Progenitor cell of endocrine pancreas (in vitro differentiated cells): ENCODE measurements at regions not wholly inside any gene's neighbourhood (a gene's known extent, or its start where the extent isn't known, plus 50 kb on each side); places are given as distances from the start of the nearest gene placed in this dataset.

Experiments used
- DNase-seq: peaks from one replicate; pipeline ENCODE4 v3.0.0; 2021; ENCODE audit warnings: low spot score; ENCODE audit not compliant: unreplicated experiment
- H3K27ac Mint-ChIP-seq: 2 replicates; pipeline ENCODE4 v1.8.0; 2021; ENCODE audit warnings: mild to moderate bottlenecking, moderate library complexity, mixed read lengths
- H3K27me3 Mint-ChIP-seq: 2 replicates; pipeline ENCODE4 v1.8.0; 2021; ENCODE audit warnings: mixed read lengths
- H3K36me3 Mint-ChIP-seq: 2 replicates; pipeline ENCODE4 v1.8.0; 2022; ENCODE audit warnings: mixed read lengths; ENCODE audit not compliant: insufficient read depth
- H3K4me1 Mint-ChIP-seq: 2 replicates; pipeline ENCODE4 v1.8.0; 2021; ENCODE audit warnings: low read depth, mixed read lengths
- H3K4me3 Mint-ChIP-seq: 2 replicates; pipeline ENCODE4 v1.8.0; 2021; ENCODE audit warnings: low read depth, mild to moderate bottlenecking, moderate library complexity, mixed read lengths
- H3K9me3 Mint-ChIP-seq: 2 replicates; pipeline ENCODE4 v1.8.0; 2021; ENCODE audit warnings: low read depth, mixed read lengths
- CTCF ChIP-seq: fragments of 200-600 bp; sonication (generic); IDR thresholded peaks from one replicate; pipeline ENCODE4 v1.5.0; 2021; ENCODE audit warnings: antibody characterized with exemption, mild to moderate bottlenecking; ENCODE audit not compliant: unreplicated experiment

GRCh38 chr3:109924196-109924595 is 586.9 kb upstream of the DPPA4 start:
- Mint-ChIP-seq H3K36me3 (no peaks in the 10 kb centered on the region), H3K4me1 (peaks cover 3% of the 10 kb centered on the region), H3K4me3 (no peak overlapping the region), H3K27ac (no peak overlapping the region), H3K27me3 (no peaks in the 10 kb centered on the region), H3K9me3 (no peaks in the 10 kb centered on the region)
- TF ChIP-seq CTCF, result no peak
- no peak for DNase-seq

- Mint-ChIP-seq H3K4me1 (peaks cover 3% of the 10 kb centered on the region), H3K9me3 (no peaks in the 10 kb centered on the region), H3K27ac (no peak overlapping the region), H3K4me3 (no peak overlapping the region), H3K27me3 (no peaks in the 10 kb centered on the region), H3K36me3 (no peaks in the 10 kb centered on the region)
- no peak for DNase-seq
- no peak for TF ChIP-seq CTCF
Measured at GRCh38 chr3:109926376-109926775, 589.0 kb upstream of the DPPA4 start.

- Mint-ChIP-seq H3K4me1 (peaks cover 3% of the 10 kb centered on the region), H3K27ac (no peak overlapping the region), H3K27me3 (no peaks in the 10 kb centered on the region), H3K4me3 (no peak overlapping the region), H3K9me3 (no peaks in the 10 kb centered on the region), H3K36me3 (no peaks in the 10 kb centered on the region)
- no peak for TF ChIP-seq CTCF
- DNase-seq, result no peak
Measured at GRCh38 chr3:109927161-109927560, 589.8 kb upstream of the DPPA4 start.

- Mint-ChIP-seq H3K9me3 (no peaks in the 10 kb centered on the region), H3K4me1 (peaks cover 3% of the 10 kb centered on the region), H3K36me3 (no peaks in the 10 kb centered on the region), H3K27me3 (no peaks in the 10 kb centered on the region), H3K27ac (no peak overlapping the region), H3K4me3 (no peak overlapping the region)
- DNase-seq, result no peak
- TF ChIP-seq CTCF, result no peak
Measured at GRCh38 chr3:109927726-109928125, 590.4 kb upstream of the DPPA4 start.

- H3K4me1 Mint-ChIP-seq, result no peaks in the 10 kb centered on the region
- no peak for TF ChIP-seq CTCF
- no peaks in the 10 kb centered on the region for H3K27me3 Mint-ChIP-seq
- no peaks in the 10 kb centered on the region for H3K36me3 Mint-ChIP-seq
- no peak for DNase-seq
- no peak overlapping the region for H3K27ac Mint-ChIP-seq
- H3K9me3 Mint-ChIP-seq, result no peaks in the 10 kb centered on the region
- H3K4me3 Mint-ChIP-seq, result no peak overlapping the region
Measured at GRCh38 chr3:109930582-109930981, 593.2 kb upstream of the DPPA4 start.

- TF ChIP-seq CTCF, result no peak
- H3K27me3 Mint-ChIP-seq, result no peaks in the 10 kb centered on the region
Measured at GRCh38 chr3:109933576-109933975, 596.2 kb upstream of the DPPA4 start.

More at GRCh38 chr3:109933576-109933975, 596.2 kb upstream of the DPPA4 start:
- Mint-ChIP-seq H3K4me3 (no peak overlapping the region), H3K4me1 (no peaks in the 10 kb centered on the region), H3K36me3 (no peaks in the 10 kb centered on the region), H3K9me3 (no peaks in the 10 kb centered on the region), H3K27ac (no peak overlapping the region)
- DNase-seq, result no peak
